Activated naive CD4-positive, alpha-beta T cell treated with anti-CD3 and anti-CD28 coated beads, Interleukin-2, amount 50 U/mL, for 16 hours (primary cell): ENCODE measurements at regions not wholly inside any gene's neighbourhood (a gene's known extent, or its start where the extent isn't known, plus 50 kb on each side); places are given as distances from the start of the nearest gene placed in this dataset.

Source experiments
- DNase-seq: peaks from one replicate; pipeline ENCODE4 v3.0.0-alpha.2; 2020

DNA sequence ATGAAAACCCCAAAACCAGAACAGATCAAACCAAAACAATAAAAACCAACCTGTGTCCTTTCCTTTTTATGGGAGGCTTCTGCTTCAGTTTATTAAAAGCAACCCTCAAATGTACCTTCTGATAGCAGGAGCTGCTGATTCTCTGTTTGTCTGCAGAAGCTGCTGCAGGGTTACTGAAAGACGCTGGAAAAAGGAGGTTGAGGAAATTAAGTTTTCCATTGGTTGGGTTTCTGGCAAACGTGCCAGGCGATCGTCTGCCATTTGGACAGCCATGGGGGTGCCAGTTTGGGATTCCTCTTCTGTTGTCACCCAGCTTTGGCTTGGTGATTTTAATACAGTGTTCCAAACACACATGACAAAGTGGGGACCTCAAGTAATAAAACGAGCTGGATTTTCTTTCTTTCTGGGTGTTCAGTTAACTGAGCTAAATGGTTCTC lies 185.4 kb upstream of the ZFHX3 start:
- DNase-seq, result no peak

DNA sequence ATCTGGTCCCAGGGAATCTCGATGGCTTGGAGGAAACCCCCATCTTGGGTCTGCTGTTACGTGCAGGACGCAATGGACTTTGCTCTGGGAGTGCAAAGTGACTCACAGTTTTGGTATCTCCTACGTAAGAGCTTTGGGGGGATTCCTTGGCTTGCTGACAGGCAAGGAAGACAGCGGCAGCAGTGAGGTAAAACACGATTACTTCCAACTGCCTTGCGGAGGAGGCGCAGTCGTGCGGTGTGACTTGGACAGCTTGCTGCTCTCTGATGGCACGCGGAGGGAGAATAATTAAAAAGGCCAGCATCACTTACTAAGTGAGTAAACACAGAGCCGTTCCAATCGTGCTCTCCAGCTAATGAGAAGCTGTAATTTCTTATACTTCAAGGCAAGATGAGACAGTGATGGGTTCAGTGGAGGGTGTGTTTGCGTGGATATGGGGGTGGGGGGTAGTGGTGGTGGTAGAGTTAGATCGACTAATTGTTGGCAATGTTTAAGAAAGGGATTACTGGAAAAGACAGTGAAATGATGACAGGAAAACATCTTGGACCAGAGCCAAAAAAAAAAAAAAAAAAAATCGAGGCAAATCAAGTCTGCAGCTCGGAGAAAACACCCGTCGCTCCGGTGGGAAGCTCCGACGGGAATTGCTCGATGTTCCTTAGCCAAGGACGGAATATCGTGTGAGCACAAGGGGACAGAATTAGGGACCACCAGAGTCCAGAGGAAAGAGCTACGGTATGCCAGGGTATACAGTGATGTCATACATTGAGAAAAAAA lies 184.8 kb upstream of the ZFHX3 start:
- DNase-seq, result no peak

DNA sequence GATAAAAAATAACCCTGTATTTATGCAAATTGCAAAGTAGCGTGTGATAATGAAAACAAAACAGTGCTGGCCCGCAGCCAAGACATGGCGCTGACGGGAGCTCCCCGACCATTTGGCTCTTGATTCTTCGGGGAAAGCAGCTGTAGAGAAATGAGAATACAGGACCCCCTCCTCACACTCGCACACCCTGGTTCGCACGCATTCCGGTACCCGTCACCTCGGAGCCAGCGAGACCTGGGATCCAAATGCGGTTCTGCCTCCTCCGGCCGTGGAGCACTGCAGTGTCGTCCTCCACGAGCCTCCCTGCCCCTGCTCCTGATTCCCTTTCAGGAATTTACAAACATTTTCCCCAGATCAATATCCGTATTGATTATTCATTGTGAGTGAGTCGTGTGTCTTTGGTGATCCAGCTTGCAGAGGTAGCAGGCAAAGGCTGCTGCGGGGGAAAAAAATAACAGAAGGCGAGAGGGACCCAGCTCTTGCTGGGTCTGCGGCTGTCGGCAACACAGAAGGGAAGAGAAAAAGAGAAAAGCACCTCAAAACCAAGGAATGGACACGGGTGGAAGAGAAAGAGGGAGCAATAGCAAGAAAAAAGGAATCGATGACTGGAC lies 184.1 kb upstream of the ZFHX3 start:
- no peak for DNase-seq

DNA sequence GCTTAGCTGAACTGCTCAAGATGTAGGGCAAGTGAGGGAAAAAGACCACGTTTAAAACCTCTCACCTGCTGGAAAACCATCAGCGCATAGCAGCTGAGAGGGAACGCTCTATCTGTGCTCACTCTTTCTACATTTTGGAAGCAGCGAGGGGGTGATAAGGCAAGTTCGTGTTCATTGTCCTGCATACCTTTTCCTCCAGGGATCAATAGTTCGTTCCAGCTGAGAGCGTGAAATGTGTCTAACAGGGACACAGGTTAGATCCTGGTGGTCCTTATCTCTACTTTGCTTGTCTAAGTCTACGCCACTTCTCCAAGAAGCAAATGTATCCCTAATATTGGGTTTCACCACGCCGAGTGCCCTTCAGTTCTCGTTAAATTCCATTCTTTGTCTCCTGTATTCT lies 183.5 kb upstream of the ZFHX3 start:
- DNase-seq, result no peak

DNA sequence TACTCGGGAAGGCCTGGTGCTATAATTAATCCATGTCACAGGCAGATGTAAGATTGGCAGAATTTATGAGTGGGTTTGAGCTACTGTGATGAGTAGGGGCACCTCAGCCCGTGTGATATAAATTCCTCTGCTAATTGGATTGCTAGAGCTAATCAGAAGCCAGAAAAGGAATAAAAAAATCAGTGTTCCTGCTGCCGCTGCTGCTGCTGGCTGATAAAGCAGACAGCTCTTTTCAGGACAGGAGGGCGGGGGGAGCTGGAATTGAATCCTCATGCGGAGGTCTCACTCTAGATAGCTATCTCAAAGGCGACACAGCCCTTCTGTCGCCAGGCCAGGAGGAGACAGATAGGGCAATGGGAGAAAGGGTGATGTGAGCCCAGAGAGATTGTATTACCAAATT lies 182.7 kb upstream of the ZFHX3 start:
- no peak for DNase-seq

DNA sequence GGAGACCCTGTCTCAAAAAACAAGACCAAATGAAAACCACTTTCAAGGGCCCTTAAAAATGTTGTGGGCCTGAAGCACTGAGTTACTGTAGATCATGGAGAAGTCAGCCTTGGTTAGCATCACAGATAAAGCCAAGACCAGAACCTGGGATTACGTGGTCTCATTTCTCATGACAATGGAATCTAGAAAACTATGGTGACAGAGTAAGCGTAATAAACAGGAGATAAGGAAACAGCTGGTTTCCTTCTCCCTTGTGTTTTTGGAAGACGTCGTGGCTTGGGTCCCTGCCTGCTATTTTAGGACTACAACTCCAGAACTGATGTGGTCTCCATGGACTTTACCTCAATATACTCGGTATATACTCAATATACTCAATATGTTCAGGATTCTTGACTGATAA lies 180.7 kb upstream of the ZFHX3 start:
- DNase-seq, result no peak

DNA sequence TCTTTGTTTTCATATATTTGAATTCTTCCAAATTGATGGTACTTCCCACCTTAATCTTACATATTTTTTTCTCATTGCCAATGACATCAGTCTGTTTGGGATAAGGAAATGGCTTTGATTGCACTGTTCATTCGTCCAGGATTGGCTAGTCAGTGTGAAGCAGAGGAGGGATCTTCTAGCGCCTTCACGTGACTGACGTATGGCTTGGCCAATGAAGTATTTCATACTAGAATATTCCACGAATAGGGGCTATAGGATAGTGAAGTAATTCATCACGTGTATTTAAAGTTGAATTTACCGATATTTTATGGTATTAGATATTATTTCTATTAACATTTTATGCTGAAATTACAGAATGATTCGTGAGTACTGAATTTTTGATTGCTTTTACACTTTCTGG lies 178.7 kb upstream of the ZFHX3 start:
- no peak for DNase-seq

DNA sequence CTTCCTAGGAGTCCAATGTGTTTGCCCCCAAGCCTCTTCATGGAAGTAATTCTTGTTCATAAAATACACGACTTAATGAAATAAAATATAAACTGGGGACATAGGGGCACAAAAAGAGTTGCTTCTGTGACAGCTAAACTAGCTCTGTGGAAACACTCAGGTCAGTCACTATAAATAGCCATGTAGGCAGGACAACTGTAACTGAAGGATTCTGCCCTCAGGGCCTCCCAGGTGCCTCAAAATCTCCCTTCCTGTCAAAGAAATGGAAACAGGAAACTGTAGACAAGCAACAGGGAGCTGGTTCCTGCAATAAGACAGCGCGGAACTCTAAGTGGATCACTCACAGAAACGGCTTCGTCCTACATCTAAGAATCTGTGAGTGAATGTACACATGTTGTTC lies 178.1 kb upstream of the ZFHX3 start:
- no peak for DNase-seq

DNA sequence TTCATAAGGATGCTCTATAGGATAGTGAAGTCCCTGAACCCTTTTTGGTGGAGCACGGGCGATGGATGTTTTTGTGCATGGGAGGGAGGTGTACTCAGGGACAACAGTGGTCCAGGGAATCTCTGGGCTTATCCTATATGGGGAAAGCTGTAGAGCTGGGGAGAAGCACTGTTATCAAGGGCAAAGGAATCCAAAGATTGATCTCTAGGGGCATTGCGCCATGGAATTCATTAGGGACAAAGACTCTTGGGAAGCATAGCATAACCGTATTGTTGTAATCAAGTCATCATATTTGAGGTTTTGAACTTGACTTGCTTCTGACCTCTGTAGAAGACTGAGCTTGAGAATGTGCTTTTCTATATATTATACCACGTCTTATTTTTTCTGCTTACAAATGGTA lies 172.9 kb upstream of the ZFHX3 start:
- DNase-seq, result no peak

DNA sequence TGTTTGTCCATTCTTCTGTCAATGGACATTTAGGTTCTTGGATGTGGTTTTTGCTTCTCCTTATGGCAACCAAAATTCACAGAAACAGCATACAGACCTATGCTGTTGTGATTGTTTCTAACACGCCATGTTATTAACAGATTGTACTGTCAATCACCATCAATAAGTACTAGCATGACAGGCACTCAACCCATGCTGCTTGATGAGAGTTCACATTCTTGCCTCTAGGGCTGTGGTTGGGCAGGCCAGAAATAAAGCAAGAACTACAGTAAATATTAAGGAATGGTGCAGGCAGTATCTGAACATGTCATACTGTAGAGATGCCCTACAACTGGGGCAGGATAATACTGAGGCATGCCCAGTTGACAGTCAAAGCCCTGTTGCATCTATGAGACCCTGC lies 171.2 kb upstream of the ZFHX3 start:
- no peak for DNase-seq

DNA sequence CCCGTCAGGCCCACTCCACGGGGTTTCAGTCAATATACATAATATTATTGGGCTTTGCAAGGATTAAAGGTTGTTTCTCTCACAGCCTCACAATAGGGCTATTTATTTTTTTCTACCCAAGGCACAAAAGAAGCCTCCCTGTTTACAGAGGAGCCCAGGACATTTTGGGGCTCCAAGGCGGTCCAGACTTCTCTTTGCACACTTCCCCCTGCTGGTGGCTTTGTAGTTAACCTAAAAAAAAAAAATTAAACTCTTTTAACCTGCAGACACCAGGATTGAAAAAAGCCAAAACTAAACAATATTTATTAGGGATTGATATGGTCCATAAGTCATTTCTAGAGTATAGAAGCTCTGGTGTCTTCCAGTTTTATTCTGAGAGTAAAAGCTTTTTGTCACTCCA lies 169.7 kb upstream of the ZFHX3 start:
- no peak for DNase-seq

DNA sequence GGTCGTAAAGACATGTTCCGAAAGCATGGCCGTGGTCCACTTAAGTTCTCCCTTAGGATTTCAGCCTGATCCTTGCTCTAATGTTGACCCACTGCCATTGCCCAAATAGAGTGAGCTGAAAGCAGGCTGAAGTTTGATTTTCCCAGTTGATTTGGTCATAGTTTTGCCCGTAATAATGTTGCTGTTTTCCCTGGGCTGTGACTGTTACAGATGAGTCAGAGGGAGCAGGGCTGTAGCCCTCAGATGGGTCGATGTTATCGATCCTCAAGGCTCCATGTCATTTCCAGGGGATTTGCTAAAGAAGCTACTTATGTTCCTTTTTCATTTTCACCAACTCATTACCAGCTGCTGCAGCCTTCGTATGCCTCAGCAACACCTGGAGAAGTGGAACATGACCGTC lies 169.0 kb upstream of the ZFHX3 start:
- DNase-seq, result no peak

DNA sequence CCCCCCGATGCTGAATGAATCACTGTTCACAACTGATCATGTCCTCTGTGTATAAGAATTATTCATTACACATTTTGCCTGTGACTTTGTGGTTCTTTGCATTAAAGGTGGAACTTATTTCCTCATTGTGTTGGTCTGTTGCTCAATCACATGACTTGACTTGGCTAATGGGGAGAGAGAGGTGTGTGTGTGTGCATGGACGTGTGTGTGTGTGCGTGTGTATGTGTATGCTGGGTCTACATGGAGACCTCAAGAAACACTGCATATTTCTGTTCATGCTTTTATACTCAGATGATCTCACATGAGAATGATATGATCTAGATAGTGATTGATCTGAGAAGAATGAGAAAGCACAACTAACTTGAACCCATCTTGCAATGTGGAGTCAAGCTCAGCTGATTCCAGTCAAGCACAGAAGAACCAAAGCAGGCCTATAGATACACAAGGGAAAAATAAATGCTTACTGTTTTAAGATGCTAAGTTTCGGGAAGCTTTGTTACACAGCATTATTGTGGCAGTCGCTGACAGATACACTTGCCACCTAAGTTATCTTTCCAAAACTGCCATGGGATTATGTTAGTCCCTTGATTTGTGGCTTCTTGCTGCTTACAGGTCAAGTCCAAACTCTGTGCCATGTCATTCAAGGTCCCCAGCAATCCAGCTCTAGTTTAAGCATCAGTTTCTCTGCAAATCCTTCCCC lies 167.9 kb upstream of the ZFHX3 start:
- no peak for DNase-seq

DNA sequence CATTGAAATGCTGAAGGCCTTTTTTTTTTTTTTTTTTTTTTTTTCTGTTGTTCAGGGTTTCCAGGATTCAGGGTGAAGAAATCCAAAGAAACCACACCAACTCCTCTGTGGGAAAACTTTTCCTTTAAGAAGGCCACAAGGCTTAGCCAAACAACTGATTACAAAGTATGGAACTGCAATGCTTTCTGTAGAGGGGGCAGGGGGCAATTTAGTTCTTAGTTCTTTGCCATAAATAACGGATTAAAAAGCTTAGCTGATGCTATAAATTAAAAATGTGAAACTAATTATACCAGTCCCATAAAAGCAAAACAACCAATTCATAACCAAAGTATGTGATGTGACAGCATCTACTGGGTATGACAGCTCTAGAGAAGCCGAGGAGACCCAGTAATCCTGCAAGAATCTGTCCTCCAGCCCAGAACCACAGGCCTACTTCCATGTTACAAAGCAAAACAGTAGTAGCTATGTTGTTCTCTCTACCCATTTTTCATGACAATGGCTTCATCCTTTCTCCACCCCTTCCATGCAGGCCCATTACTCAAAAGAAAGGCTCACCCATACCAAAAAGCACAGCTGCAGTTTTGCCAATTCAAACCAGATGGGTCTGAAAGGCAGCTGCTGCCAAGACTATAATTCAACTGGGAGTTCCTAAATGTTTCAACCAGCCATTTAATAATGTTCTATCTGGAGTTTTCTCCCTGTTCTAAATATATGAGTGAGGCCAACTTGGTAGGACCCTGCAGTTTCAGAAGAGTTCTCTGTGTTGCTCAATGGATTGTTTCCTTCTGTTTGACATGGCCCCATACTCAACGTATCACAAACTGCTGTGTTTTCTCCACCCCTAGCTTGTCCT lies 167.1 kb upstream of the ZFHX3 start:
- DNase-seq, result no peak

DNA sequence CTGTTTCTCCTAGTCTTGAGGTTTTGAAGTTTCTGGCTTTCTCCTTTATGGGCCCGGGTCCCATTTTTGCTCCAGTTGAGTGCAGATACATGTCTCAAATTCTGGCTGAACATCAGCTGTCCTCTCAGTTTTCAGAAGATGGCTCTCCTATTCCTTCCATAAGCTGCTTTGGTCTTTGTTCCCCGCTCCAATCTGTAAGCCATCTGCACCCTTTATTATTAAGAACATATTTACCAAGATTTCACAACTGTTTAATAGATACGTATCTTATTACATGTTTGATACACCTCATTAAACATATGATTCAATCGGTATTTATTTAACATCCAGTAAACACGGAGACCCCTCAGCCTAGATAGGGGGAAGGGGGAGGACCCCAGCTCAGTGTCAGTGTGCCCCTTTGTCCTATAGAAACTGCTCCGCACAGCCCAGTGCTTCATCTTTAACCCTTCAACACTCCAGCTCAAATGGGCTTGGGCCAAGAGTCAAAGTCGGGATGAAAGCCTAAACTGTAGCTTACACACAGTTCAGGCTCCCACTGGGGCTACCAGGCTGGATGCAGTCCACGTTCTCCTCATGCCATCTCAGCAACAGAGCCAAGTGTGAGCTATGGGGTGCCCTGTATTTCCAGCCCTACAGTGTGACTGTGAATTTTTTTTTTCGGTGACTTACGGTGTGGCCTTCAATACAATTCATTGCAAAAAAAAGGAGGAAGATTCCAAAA lies 166.0 kb upstream of the ZFHX3 start:
- no peak for DNase-seq

DNA sequence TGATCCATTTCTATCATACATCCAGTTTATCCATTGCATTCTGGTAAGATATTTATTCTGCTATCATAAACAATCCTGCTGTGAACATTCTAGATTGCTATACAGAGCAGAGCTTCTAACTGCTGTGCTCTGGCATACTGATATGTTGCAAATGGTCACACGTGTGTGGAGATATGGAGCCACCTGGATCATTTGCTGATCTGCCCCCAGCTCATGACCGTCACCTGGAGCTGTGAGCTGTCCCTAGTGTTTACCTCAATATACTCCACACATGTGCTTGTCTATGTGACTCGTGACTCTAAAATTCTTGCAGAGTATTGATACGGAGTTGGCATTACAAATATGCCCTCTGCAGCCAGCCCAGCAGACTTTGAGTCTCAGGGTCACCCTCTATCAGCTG lies 164.5 kb upstream of the ZFHX3 start:
- no peak for DNase-seq

DNA sequence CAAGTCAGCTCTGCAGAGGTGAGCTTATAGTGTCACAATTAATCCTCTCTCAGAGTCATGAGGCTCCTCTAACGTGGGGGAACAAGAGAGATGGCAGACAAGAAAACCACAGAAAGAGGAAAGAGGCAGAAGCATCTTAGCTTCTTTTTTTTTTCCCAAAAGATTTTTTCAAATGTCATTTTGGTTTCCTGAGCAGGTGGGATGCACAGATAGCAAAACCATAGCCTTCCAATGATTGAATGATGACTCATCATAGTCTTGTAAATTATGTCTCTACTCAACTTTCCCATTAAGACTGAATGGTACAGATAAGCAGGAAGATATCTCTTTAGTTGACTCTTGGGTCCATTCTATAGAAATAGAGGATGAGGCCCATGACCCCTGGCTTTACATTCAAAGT lies 162.8 kb upstream of the ZFHX3 start:
- DNase-seq, result no peak

DNA sequence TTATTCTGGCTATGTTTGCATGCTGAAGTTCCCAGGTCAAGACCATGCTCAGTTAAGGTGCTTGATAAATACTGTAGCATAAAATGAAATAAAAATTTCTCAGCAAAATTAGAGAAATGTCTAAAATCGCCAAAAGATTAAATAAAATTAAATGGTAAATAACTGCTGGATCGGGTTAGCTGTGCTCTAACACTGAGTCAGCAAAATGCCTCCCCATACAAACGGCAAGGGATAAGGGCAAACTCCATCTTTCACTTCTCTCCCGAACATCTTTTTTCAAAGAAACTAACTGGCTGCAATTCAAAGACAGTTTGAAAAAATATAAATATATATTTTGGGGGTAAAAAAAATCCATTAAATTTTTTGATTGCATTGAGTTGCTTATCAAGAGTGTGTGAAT lies 162.2 kb upstream of the ZFHX3 start:
- no peak for DNase-seq

DNA sequence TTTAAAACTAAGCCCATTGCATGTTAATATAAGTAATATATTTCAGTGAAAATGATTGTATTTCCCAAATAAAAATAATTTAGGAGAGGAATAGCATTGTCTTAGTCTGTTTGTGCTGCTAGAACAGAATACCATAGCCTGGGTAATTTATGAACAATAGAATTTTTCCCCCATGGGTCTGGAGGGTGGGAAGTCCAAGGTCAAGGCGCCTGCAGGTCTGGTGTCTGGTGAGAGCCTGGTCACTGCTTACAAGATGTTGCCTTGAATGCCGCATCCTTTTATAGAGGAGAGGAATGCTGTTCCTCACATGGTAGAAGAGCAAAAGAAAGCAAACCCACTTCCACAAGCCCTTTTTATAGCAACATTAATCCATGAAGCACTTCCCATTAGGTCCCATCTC lies 161.3 kb upstream of the ZFHX3 start:
- DNase-seq, result no peak

DNA sequence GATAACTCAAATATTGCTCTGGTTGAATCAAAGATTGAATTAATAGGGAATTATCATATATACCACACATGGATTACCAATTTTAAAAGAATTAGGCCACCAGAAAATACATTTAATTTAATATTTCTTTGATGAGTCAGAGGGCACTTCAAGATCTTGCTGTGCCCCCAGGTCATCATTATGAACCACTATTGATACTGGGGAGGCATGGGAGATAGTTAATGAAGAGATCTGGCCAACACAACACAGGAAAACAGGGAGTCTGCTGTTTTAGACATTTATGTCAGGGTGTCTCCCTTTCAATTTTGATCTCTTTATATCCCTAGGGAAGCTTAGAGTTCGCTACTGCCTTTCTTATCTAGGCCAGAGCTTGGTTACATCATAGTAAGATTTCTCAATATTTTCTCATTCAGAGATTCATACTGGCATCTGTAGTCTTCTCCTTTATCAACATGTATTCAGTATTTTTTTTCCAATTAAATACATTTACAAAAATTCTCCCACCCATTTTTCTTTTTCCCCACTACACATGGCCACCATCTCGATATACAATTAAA lies 158.3 kb upstream of the ZFHX3 start:
- no peak for DNase-seq

DNA sequence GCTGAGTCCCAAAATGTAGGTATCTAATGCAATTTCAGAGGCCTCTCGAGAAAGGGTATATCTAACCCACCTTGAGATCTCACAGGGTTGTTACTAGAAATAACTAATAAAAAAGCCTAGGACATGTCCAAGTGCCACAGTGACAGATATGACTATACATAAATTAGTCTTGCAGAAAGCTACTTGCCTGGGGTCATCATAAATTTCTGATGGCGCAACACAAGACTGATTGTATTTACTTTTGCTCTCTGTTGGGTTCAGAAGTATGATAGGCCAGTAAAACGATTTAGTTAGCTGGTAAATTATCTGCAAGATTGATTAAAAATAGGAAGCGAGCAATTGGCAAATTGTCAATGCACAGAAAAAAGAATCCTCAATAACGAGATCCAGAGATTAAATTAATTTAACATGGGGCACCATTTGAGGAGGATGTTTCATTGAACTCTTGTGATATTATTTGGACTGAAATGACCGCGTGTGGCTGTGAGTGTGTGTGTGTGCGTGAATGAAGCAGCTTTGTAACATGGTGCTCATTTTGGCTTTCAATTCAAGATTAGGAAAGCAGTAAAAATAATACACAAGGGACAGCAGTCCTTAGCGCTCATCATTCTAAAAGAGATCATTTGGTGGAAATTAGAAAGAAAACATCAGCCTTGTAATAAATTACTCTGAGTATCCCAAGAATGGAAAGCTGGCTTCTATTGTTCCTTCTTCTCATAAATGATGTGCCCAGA lies 157.4 kb upstream of the ZFHX3 start:
- no peak for DNase-seq
